ENCODE measurements at regions not wholly inside any gene's neighbourhood (a gene's known extent, or its start where the extent isn't known, plus 50 kb on each side); places are given as distances from the start of the nearest gene placed in this dataset.

GRCh38 chr11:96738311-96738710, 348.5 kb downstream of the JRKL start:
- TF ChIP-seq CTCF (IDR thresholded peaks at IDR 0.05; ENCODE audit: low read depth, low read length) (no peak), MAX (IDR thresholded peaks at IDR 0.05; ENCODE audit: low read depth, low read length) (no peak)

Data from NB4 (cell line).